GM18505 (cell line): ENCODE measurements at regions not wholly inside any gene's neighbourhood (a gene's known extent, or its start where the extent isn't known, plus 50 kb on each side); places are given as distances from the start of the nearest gene placed in this dataset.

ENCODE experiments used
- ATAC-seq: cut with Tn5 transposase; IDR thresholded peaks from one replicate; pipeline ENCODE4 v1.9.1; 2021; ENCODE audit not compliant: unreplicated experiment
- POLR2A ChIP-seq: IDR thresholded peaks from 4 replicates; pipeline ENCODE4 v1.6.1; 2011; ENCODE audit warnings: borderline replicate concordance; ENCODE audit not compliant: insufficient read depth, insufficient read length; ENCODE audit errors: extremely low read depth

- ATAC-seq: no peak
- no peak for TF ChIP-seq POLR2A
Measured at GRCh38 chr7:84302949-84303348, 108.4 kb upstream of the SEMA3A start.

DNA sequence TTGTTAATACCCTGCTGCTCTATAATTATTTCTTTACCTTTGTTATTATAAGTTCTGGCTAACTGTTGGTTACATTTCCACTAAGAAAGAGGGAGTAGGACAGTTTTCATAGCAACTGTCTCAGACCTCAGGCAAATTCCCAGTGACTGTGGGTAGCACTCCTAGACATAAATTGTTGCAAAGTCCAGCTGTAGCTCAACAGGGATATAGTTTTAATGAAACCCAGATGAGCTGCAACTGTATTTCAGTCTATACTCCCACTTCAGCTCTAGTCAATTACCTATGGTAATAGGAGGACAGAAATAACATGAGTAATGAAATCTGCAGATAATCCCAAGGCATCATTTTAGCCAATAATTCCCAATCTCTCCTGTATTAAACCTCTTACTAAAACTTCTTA, 103.0 kb upstream of the SEMA3A start:
- no peak for TF ChIP-seq POLR2A

DNA sequence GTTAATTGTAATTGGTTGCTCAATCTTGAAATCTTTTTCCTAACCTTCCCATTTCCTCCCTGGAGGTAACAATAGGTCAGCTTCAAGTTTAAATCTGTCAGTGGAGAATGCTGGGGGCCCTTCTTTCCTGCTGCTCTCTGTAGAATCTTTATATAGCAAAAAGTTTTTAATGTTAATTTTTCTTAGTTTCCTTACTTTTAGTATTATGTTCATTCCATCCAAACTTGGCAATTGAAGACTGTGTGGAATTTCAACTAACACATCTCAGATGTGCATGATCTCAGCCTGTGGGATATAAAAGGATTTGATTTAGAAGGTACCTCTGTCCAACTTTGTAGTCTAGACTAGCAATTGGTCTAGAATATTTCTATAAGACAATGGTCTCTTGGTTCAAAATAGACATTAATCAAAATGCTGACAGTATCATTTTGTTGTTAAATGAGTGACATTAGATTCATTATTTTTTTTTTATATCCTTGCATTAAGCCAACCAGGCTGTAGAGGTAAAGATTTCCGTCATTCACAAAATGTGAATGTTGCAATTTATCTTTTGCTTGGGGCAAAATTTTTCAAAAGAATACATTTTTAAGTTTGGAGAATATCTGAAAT, 100.4 kb upstream of the SEMA3A start:
- ATAC-seq: no peak
- TF ChIP-seq POLR2A: no peak

More for the DNA sequence above, 103.0 kb upstream of the SEMA3A start:
- no peak for ATAC-seq

DNA sequence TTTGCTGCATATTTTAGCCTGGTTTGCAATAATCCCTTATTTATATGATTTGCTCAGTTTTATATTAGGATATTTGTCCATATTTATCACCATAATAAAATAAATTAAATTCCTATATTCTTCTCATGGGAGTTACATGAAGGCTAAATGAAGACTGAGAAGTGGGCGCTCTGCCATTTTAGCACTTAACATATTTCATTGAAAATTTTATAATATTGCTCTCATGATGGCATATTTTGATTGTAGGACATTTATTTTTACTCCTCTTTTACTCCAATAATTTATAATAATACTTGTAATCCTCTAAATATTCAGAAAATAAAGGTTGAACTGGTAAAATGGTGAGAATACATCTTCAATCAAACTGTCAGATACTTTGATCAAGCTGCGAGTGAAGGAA, 99.8 kb upstream of the SEMA3A start:
- TF ChIP-seq POLR2A: no peak
- ATAC-seq: no peak

GRCh38 chr7:84291756-84292155, 97.2 kb upstream of the SEMA3A start:
- no peak for TF ChIP-seq POLR2A
- no peak for ATAC-seq

GRCh38 chr7:84283798-84284197, 89.2 kb upstream of the SEMA3A start:
- no peak for ATAC-seq
- no peak for TF ChIP-seq POLR2A

DNA sequence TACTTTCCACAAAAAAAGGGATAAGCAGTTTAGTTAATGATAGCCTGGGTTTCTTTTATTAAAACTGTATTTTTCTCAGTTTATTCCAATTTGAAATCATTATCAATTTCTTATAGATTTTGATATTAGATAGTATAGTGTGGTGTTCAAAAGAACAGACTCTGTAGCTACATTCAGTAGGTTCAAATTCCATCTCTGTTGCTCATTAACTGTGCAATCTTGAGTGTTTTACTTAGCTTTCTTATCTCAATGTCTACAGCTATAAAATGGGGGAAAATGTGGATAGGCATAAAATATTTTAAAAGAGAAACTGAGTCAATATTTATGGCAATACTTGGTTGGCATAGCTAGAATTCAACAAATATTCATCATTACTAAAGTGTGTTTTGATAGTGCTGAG, 86.9 kb upstream of the SEMA3A start:
- ATAC-seq: no peak
- no peak for TF ChIP-seq POLR2A

DNA sequence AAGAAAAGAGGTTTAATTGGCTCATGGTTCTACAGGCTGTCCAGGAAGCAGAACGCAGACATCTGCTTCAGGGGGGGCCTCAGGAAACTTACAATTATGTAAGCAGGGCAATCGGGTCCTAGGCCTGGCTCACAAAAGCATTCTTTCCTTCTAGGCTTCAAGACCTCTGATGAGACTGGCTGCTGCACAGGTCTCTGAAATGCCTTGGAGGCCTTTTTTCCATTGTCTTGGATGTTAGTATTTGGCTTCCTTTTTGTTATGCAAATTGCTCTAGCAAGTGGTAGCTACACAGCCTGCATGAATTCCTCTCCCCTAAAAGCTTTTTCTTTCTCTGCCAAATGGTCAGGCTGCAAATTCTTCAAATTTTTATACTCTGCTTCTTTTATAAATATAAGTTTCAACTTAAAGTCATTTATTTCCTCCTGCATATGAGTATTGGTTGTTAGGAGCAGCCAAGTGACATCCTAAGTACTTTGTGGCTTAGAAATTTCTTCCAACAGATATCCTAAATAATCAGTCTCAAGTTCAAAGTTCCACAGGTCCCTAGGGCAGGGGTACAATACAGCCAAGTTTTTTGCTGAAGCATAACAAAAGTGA, 83.1 kb upstream of the SEMA3A start:
- ATAC-seq: no peak
- TF ChIP-seq POLR2A: no peak

GRCh38 chr7:84274029-84274638, 79.5 kb upstream of the SEMA3A start:
- no peak for ATAC-seq
- no peak for TF ChIP-seq POLR2A

DNA sequence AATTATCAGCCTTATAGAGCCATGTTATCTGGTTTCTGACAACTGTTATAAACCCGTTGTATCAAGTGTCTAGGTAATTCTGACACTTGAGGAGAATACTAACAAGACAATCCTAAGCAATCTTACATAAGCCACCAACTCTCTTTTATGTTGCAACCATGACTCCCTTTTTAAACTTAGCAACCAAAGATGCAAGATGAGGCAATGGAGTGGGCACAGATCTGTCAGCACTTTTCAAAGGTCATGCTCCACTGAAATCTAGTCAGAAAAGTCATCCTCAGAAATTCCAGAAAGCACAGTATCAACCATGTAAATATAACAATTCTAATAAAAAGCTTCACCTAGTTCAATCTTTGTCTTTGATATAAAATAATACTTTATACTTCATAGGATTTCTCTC, 77.0 kb upstream of the SEMA3A start:
- ATAC-seq: no peak
- TF ChIP-seq POLR2A: no peak

DNA sequence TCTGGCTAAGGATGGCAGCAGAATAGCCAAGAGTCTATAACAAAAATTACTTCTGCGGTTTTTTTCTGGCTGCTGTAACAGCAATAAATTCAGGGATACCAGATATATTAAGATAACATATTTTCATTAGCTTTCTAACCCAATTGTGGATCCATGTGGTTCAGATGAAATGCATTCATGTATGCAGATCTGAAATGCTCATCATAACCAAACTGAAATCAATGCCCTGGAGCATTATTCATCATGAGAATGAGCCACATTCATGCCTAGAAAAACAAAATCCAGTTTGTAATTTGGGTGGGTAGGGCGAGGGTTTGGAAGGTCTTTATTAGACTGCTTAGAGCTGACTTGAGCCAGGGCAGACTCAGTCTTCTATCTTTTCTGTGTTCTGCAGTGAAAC, 69.8 kb upstream of the SEMA3A start:
- TF ChIP-seq POLR2A: no peak
- ATAC-seq: no peak

DNA sequence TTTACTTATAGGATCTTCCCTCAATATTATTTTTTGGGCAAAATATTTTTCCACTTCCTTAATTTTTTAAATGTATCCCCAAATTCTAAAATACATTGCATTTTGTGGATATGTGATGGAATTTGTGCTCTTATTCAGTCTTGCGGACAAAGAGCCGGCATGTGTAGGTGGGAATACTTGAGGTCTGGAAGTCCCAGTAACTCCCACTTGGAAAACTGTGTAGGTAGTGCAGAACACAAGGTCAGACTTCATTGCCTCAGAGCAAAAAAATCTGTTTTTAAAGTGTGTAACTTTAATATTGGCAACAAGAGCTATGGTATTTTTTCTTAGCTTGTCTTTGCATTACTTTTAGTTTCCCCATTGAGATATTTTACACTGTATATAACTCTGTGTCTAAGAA, 68.5 kb upstream of the SEMA3A start:
- no peak for TF ChIP-seq POLR2A
- ATAC-seq: no peak

- no peak for ATAC-seq
Measured at GRCh38 chr7:84261509-84261908, 66.9 kb upstream of the SEMA3A start.

GRCh38 chr7:84258628-84259027, 64.0 kb upstream of the SEMA3A start:
- no peak for TF ChIP-seq POLR2A
- ATAC-seq: no peak

More at GRCh38 chr7:84261509-84261908, 66.9 kb upstream of the SEMA3A start:
- no peak for TF ChIP-seq POLR2A
